HepG2 (cell line): ENCODE measurements at regions not wholly inside any gene's neighbourhood (a gene's known extent, or its start where the extent isn't known, plus 50 kb on each side); places are given as distances from the start of the nearest gene placed in this dataset.

Source experiments
- AHR ChIP-seq: IDR thresholded peaks from 2 replicates; pipeline ENCODE4 v1.6.1; 2018; ENCODE audit warnings: missing genetic modification reagents, missing compliant biosample characterization
- CBX1 ChIP-seq: IDR thresholded peaks from one replicate; pipeline ENCODE4 v1.6.1; 2016; ENCODE audit warnings: antibody characterized with exemption, low read depth
- EHMT2 ChIP-seq: fragments of 200-600 bp; sonication (generic); IDR thresholded peaks from 2 replicates; pipeline ENCODE4 v1.7.0; 2017; ENCODE audit warnings: antibody characterized with exemption, low read depth, low read length, borderline replicate concordance
- FOXK2 ChIP-seq: fragments of 450-650 bp; IDR thresholded peaks from 2 replicates; pipeline ENCODE4 v1.6.1; 2016
- GMEB2 ChIP-seq: IDR thresholded peaks from 2 replicates; pipeline ENCODE4 v1.6.1; 2016; ENCODE audit warnings: missing biosample characterization, missing genetic modification reagents, low read depth
- HOMEZ ChIP-seq: IDR thresholded peaks from 2 replicates; pipeline ENCODE4 v1.6.1; 2016; ENCODE audit warnings: low read depth
- KAT7 ChIP-seq: IDR thresholded peaks from 2 replicates; pipeline ENCODE4 v1.6.1; 2018; ENCODE audit warnings: borderline replicate concordance, missing compliant biosample characterization
- KMT2B ChIP-seq: IDR thresholded peaks from 2 replicates; pipeline ENCODE4 v1.6.1; 2016; ENCODE audit warnings: missing genetic modification reagents, missing compliant biosample characterization
- NFKB2 ChIP-seq: sonication (generic); formaldehyde crosslinking; IDR thresholded peaks from 2 replicates; pipeline ENCODE4 v1.4.0; 2020; ENCODE audit warnings: missing genetic modification reagents, borderline replicate concordance
- RFXAP ChIP-seq: sonication (generic); formaldehyde crosslinking; IDR thresholded peaks from 2 replicates; pipeline ENCODE4 v1.4.0; 2020; ENCODE audit warnings: missing genetic modification reagents, borderline replicate concordance
- SMC3 ChIP-seq: IDR thresholded peaks from 2 replicates; pipeline ENCODE4 v1.6.1; 2011; ENCODE audit warnings: low read length, improper control_type of control experiment
- SRSF9 ChIP-seq: fragments of 200-400 bp; formaldehyde crosslinking; IDR thresholded peaks from 2 replicates; pipeline ENCODE4 v1.6.1; 2018; ENCODE audit warnings: borderline replicate concordance, mild to moderate bottlenecking, low read depth, low read length; ENCODE audit not compliant: insufficient read depth, poor library complexity, severe bottlenecking
- ZBTB44 ChIP-seq: sonication (generic); formaldehyde crosslinking; IDR thresholded peaks from 2 replicates; pipeline ENCODE4 v1.4.0; 2020; ENCODE audit warnings: missing genetic modification reagents
- ZNF230 ChIP-seq: sonication (generic); formaldehyde crosslinking; IDR thresholded peaks from 2 replicates; pipeline ENCODE4 v1.4.0; 2020; ENCODE audit warnings: mild to moderate bottlenecking, missing genetic modification reagents
- ZNF891 ChIP-seq: sonication (generic); formaldehyde crosslinking; IDR thresholded peaks from 2 replicates; pipeline ENCODE4 v1.5.0; 2020; ENCODE audit warnings: mild to moderate bottlenecking, missing genetic modification reagents

- TF ChIP-seq SRSF9 (no peak), EHMT2 (no peak), CBX1 (no peak), GMEB2 (CRISPR knock-in tag) (no peak), ZNF230 (CRISPR knock-in tag) (no peak), FOXK2 (no peak), ZNF891 (CRISPR knock-in tag) (no peak), KMT2B (CRISPR knock-in tag) (no peak), RFXAP (no peak), SMC3 (no peak), HOMEZ (CRISPR knock-in tag) (no peak), ZBTB44 (no peak), KAT7 (no peak), AHR (CRISPR knock-in tag) (no peak), NFKB2 (CRISPR knock-in tag) (no peak)
Observed at GRCh38 chr18:24995755-24996154, 356.2 kb downstream of the ZNF521 start (continued).
